ENCODE measurements at regions not wholly inside any gene's neighbourhood (a gene's known extent, or its start where the extent isn't known, plus 50 kb on each side); places are given as distances from the start of the nearest gene placed in this dataset.

DNA sequence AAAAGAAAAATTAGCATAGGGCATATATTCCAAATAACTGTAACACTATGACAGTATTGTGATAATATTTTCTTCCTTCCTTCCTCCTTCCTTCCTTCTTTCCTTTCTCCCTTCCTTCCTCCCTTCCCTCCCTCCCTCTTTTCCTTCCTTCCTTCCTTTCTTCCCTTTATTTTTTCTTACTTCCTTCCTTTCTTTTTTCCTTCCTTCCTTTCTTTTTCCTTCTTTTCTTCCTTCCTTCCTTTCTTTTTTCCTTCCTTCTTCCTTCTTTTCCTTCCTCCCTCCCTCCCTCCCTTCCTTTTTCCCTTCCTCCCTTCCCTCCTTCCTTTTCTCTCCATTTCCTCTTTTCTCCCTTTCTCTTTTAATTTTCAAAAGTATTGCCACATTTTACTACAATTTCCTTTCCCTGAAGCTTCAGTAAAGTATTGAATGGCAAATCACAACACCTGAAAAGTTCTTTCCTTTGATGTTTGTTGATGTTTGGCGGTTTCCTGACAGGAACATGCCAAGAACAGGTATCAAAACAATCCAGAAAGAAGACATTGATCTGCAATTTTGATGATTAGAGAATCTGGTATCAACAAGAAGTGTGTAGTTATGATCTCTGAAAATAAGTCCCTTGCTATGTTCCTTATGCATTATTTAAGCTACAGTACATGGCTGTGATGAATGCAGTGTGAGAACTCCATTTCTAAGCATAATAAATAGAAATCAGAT lies 253.1 kb upstream of the EDIL3 start:
- TF ChIP-seq, protein P1, sequence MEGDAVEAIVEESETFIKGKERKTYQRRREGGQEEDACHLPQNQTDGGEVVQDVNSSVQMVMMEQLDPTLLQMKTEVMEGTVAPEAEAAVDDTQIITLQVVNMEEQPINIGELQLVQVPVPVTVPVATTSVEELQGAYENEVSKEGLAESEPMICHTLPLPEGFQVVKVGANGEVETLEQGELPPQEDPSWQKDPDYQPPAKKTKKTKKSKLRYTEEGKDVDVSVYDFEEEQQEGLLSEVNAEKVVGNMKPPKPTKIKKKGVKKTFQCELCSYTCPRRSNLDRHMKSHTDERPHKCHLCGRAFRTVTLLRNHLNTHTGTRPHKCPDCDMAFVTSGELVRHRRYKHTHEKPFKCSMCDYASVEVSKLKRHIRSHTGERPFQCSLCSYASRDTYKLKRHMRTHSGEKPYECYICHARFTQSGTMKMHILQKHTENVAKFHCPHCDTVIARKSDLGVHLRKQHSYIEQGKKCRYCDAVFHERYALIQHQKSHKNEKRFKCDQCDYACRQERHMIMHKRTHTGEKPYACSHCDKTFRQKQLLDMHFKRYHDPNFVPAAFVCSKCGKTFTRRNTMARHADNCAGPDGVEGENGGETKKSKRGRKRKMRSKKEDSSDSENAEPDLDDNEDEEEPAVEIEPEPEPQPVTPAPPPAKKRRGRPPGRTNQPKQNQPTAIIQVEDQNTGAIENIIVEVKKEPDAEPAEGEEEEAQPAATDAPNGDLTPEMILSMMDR (IDR thresholded peaks at IDR 0.05; ENCODE audit: low read depth, low read length, missing control alignments), result no peak
- DNase-seq (ENCODE audit: low read depth), result no peak
- no peak overlapping the region for H3K4me3 ChIP-seq (ENCODE audit: low read depth, low read length)

DNA sequence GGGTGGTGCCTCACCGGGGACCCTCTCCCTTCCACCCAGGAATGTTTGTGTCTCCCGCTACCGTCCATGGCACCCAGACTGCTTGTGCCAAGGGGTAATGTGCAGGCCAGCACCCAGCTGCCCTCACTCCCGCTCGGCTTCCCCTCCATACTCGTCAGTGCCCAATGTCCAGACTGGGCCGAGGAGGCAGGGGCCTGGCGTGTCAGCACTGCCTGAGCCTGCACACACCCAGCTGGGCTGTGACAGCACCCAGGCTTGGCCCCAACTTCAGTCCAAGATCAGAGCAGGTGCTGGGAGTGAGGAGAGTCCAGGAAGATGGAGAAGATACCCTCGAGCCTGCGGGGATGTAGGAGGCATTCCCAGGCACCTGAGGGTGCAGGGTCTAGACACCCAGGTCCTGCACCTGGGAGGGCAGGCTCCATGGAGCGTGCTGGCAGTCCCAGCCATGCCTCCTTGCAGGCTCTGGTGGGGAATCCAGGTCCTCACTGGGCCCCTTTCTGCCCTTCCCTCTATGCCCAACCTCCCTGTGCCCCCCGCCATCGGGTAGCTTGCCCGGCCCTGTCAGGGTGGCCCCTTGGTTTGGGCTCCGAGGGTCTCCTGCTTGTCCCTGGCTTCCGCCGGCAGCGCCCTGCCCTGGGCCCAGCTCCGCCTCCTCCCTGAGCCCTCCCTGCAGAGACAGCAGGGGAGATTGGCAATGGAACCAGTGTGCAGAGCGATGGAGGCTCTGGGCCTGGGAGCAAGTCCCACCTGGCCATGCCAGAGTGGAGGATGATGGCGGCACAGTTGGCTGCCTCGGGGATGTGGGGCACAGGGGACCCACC lies 250.8 kb upstream of the EDIL3 start:
- H3K4me3 ChIP-seq (ENCODE audit: low read depth, low read length), result no peak overlapping the region
- DNase-seq (ENCODE audit: low read depth), result no peak
- TF ChIP-seq, protein P1 (IDR thresholded peaks at IDR 0.05; ENCODE audit: low read depth, low read length, missing control alignments), result no peak

DNA sequence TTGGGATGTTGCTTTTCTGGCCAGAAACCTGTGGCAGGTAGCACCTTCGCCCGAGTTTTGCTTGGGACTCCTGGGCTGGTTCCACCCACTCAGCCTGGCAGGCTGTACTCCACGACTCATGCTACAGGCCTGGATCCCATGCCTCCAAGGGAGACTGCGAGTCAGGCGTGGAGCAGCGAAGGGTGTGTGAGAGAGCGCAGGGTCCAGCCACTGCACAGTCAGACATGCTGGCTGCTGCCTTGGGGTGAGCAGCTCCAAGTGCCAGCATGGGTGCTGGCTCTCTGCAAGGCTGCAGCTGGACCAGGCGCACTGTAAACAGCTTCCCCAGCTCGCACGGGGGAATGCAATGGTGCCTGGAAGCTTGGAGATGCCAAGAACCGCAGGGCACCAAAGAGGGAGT lies 249.6 kb upstream of the EDIL3 start:
- no peak overlapping the region for H3K4me3 ChIP-seq (ENCODE audit: low read depth, low read length)
- TF ChIP-seq, protein P1 (IDR thresholded peaks at IDR 0.05; ENCODE audit: low read depth, low read length, missing control alignments), result no peak
- DNase-seq (ENCODE audit: low read depth), result no peak

DNA sequence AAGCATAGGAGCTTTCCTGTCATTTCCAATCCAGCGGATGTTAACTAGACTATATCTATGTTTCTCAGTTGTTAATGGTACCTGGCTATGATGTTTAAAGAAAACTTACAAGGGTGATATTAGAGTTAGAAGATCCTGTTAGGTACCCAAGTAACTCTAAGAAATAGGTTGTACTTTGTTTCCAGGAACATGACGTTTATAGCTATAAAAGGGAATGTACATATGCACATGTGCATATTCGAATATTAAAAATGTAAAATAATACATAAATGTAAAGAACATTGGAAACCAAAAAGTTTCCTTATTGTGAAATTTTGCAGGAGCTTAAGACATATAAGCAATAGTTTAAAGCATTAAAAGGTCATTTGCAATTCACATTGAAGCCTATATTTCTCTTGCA lies 247.7 kb upstream of the EDIL3 start:
- TF ChIP-seq, protein P1 (IDR thresholded peaks at IDR 0.05; ENCODE audit: low read depth, low read length, missing control alignments), result no peak
- H3K4me3 ChIP-seq (ENCODE audit: low read depth, low read length), result no peak overlapping the region
- DNase-seq (ENCODE audit: low read depth), result no peak

DNA sequence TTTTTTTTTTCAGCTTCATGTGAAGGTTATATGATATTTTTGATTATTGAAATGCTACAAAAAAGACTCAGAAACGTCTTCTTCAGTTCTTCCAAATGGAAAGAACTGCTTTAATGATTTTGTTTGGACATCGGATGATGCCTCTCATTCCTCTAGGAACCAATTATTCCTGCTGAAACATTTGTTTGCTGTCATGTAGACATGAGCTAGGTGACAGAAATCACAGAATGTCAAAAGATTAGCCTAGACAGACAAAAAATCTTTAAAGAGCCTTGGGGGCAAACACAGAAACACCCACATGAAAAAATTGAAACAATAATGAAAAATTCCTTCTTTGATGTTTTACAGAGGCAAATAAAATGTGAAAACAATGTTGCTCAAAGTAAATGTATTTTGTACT lies 244.2 kb upstream of the EDIL3 start:
- TF ChIP-seq, protein P1 (IDR thresholded peaks at IDR 0.05; ENCODE audit: low read depth, low read length, missing control alignments), result no peak
- no peak for DNase-seq (ENCODE audit: low read depth)
- H3K4me3 ChIP-seq (ENCODE audit: low read depth, low read length), result no peak overlapping the region

DNA sequence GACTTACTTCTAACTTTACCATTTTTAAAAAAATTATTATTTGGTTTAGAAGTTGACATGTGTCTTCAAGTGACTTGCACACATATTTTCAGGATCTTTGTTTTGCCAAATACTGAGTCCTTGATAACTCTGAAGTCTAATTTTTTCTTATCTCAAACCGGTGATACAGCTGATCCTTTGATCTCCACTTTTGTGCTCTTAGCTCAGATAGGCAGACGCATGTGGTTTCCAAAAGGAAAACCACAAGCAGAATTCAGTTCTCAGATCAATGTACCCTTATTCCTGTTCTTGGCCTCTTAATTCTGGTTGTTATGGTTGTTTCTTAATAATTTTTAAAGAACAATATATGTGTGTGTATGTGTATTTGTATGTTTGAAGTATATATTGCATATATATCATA lies 238.3 kb upstream of the EDIL3 start:
- TF ChIP-seq, protein P1 (IDR thresholded peaks at IDR 0.05; ENCODE audit: low read depth, low read length, missing control alignments), result no peak
- H3K4me3 ChIP-seq (ENCODE audit: low read depth, low read length), result no peak overlapping the region
- no peak for DNase-seq (ENCODE audit: low read depth)

Data from GM12864 (cell line).